Urothelium cell line (cell line): ENCODE measurements at regions not wholly inside any gene's neighbourhood (a gene's known extent, or its start where the extent isn't known, plus 50 kb on each side); places are given as distances from the start of the nearest gene placed in this dataset.

Experiments used
- DNase-seq: peaks from one replicate; pipeline ENCODE4 v3.0.0; 2011; ENCODE audit warnings: low spot score, mixed read lengths
- FAIRE-seq: peaks from 2 replicates; lab custom pipeline; 2011; peaks lifted over from hg19 to GRCh38; lab: Jason Lieb, UNC

GRCh38 chr7:54701982-54702381 lies 57.0 kb downstream of the SEC61G start:
- no peak for FAIRE-seq
- no peak for DNase-seq

- FAIRE-seq (no peak), DNase-seq (no peak)
Measured at GRCh38 chr7:54699715-54700114, 59.3 kb downstream of the SEC61G start.

- DNase-seq (no peak), FAIRE-seq (peak; percentile 61)
Measured at GRCh38 chr7:54697659-54698186, 61.3 kb downstream of the SEC61G start.

- FAIRE-seq = no peak
Measured at GRCh38 chr7:54690892-54691291, 68.1 kb downstream of the SEC61G start.

GRCh38 chr7:54690050-54690443 lies 69.0 kb downstream of the SEC61G start:
- FAIRE-seq = no peak
- no peak for DNase-seq

More at GRCh38 chr7:54690892-54691291, 68.1 kb downstream of the SEC61G start:
- DNase-seq = no peak

GRCh38 chr7:54689394-54690049 lies 69.5 kb downstream of the SEC61G start:
- FAIRE-seq (peak; percentile 61), DNase-seq (no peak)

- DNase-seq (no peak), FAIRE-seq (no peak)
Measured at GRCh38 chr7:54687462-54688212, 71.4 kb downstream of the SEC61G start.

GRCh38 chr7:54680377-54681005 lies 78.5 kb downstream of the SEC61G start:
- no peak for FAIRE-seq
- no peak for DNase-seq

GRCh38 chr7:54679490-54679817 lies 79.6 kb downstream of the SEC61G start:
- FAIRE-seq = no peak

GRCh38 chr7:54678763-54679489 lies 80.1 kb downstream of the SEC61G start:
- no peak for FAIRE-seq

More at GRCh38 chr7:54679490-54679817, 79.6 kb downstream of the SEC61G start:
- DNase-seq = no peak

GRCh38 chr7:54674891-54675290 lies 84.1 kb downstream of the SEC61G start:
- no peak for FAIRE-seq
- DNase-seq = no peak

More at GRCh38 chr7:54678763-54679489, 80.1 kb downstream of the SEC61G start:
- no peak for DNase-seq

GRCh38 chr7:54672519-54672918 lies 86.5 kb downstream of the SEC61G start:
- no peak for FAIRE-seq
- DNase-seq = no peak

- peak; percentile 92 for DNase-seq
- peak; percentile 97 for FAIRE-seq
Measured at GRCh38 chr7:54664235-54665228, 94.5 kb downstream of the SEC61G start.

GRCh38 chr7:54663603-54664234 lies 95.3 kb downstream of the SEC61G start:
- FAIRE-seq = peak; percentile 37

GRCh38 chr7:54663186-54663585 lies 95.8 kb downstream of the SEC61G start:
- no peak for FAIRE-seq
- no peak for DNase-seq

More at GRCh38 chr7:54663603-54664234, 95.3 kb downstream of the SEC61G start:
- DNase-seq = no peak

GRCh38 chr7:54662701-54663100 lies 96.3 kb downstream of the SEC61G start:
- DNase-seq (no peak), FAIRE-seq (peak; percentile 20)

GRCh38 chr7:54653905-54654304 lies 105.1 kb downstream of the SEC61G start:
- DNase-seq (no peak), FAIRE-seq (no peak)

GRCh38 chr7:54643064-54643463 lies 100.9 kb downstream of the VSTM2A start:
- FAIRE-seq (no peak), DNase-seq (no peak)

GRCh38 chr7:54637712-54638396 lies 95.7 kb downstream of the VSTM2A start:
- FAIRE-seq = no peak
- no peak for DNase-seq
